ENCODE measurements at regions not wholly inside any gene's neighbourhood (a gene's known extent, or its start where the extent isn't known, plus 50 kb on each side); places are given as distances from the start of the nearest gene placed in this dataset.

DNA sequence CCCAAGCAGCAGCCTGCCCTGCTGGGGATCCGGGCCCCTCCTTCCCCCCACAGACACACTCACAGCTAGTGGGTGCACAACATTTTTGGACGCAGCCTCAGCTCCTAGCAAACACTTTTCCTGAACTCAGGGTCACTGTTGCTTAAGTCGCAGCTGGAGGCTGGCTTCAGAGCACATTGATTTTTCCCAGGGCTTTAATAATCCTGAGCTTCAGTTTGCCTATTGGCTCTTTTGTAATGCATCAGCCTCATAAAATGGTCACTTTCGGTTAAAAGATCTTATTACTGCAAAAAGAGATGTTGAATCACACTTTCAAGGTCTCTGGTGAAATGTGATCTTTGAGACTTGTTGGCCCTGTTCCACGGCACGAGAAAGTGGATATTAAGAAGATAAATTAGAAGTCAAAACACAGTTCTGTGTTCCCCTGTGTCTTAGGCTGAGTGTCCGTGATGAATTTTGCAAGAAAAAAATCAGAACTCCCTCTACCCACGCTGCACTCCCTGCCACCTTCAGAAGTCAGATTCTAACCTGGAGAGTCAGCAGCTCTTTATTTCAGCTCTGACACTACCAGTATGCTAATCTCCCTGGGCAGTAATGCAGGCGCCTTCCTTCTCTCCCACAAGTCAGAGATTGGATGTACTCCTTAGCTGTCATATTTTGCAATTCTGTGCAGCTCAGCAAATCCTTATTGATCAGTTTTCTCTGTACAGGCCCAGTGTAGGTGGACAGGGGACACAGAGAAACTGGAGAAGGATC, 158.2 kb upstream of the E2F8 start:
- no peaks in the 10 kb centered on the region for H3K27me3 Mint-ChIP-seq
- no peak overlapping the region for H3K4me3 Mint-ChIP-seq
- H3K4me1 Mint-ChIP-seq: no peaks in the 10 kb centered on the region
- ATAC-seq: no peak
- no peaks in the 10 kb centered on the region for H3K9me3 Mint-ChIP-seq
- no peak overlapping the region for H3K27ac Mint-ChIP-seq
- no peaks in the 10 kb centered on the region for H3K36me3 Mint-ChIP-seq

DNA sequence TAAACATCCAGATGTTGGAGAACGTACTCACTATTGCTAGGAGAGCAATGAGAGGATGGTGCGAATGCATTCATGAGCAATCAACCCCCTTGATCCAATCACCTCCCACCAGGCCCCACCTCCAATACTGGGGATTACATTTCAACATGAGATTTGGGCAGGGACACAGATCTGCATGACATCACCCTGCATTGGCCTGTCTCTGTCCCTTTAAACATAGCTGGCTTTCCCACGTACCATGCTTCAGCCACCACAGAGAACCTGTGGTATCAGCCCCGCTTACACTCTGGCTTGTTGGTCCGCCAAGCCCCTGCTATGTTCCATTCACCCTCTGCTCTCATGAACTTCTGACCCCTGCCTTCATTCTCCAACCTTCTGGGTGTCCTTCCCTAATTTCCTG, 157.5 kb upstream of the E2F8 start:
- Mint-ChIP-seq H3K27ac (no peak overlapping the region), H3K4me3 (no peak overlapping the region), H3K27me3 (no peaks in the 10 kb centered on the region), H3K9me3 (no peaks in the 10 kb centered on the region), H3K4me1 (no peaks in the 10 kb centered on the region), H3K36me3 (no peaks in the 10 kb centered on the region)
- no peak for ATAC-seq

DNA sequence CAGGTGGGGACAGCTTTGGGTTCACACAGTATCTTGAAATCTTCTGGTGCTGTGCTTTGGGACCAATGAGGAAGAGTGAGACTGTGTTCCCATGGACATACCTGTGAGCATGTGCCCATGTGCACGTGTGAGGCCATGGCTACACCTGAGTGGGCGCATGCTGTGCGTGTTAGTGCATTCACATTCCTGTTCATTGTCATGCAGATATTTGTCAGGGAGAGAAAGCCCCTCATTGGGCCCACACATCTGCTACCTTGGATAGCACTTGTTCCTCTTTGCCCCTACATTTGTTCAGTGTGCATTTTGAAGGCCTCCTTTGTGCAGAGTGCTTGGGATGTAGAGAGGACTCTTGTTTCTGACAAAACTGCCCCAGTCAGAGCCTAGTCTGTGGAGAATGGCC, 154.3 kb upstream of the E2F8 start:
- no peak for ATAC-seq
- peaks cover 7% of the 10 kb centered on the region for H3K9me3 Mint-ChIP-seq
- no peak overlapping the region for H3K27ac Mint-ChIP-seq
- H3K4me1 Mint-ChIP-seq: no peaks in the 10 kb centered on the region
- no peaks in the 10 kb centered on the region for H3K27me3 Mint-ChIP-seq
- H3K36me3 Mint-ChIP-seq: no peaks in the 10 kb centered on the region
- no peak overlapping the region for H3K4me3 Mint-ChIP-seq

DNA sequence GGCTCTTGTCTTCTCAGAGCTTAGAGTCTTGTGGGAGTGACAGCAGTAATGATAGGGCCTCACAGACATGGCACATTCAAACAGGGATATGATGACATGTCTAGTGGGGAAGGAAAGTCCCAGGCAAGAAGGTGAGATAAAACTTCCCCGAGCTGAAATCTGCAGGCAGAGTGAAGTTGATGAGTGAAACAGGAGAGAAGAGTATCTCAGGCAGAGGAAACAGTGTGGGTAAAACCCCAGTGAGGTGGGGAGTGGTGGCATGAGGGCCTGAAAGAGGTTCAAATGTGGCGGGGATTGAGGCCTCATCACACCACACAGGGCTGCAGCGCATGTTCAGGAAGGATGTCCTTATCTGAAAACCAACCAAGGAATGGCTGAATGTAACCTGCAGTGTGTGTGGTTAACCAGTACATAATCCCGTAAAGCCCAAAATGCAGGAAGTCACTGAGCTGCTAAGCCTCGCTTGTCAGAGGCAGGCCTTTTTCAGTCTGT, 153.8 kb upstream of the E2F8 start:
- no peaks in the 10 kb centered on the region for H3K4me1 Mint-ChIP-seq
- ATAC-seq: no peak
- no peak overlapping the region for H3K4me3 Mint-ChIP-seq
- H3K36me3 Mint-ChIP-seq: no peaks in the 10 kb centered on the region
- H3K27ac Mint-ChIP-seq: no peak overlapping the region
- no peaks in the 10 kb centered on the region for H3K27me3 Mint-ChIP-seq
- H3K9me3 Mint-ChIP-seq: peaks cover 7% of the 10 kb centered on the region

DNA sequence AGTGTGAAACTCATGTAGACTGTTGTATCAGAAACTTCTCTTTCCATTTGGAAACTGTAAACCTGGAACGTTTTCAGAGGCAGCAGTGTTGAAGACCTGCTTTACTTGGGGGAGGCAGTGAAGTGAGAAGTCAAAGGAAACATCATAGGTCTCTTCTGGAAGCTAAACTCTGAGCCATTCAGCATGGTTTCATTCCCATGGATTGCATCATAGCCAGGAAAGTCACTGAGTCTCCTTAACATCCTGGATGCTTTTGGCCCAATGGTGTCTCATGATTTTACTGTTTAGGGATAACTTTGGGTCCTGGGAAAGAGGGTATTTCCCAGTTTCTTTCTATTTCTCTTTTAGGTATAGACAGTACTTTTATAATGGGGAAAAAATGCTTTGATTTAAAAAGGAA, 153.2 kb upstream of the E2F8 start:
- Mint-ChIP-seq H3K27me3 (no peaks in the 10 kb centered on the region), H3K4me3 (no peak overlapping the region), H3K4me1 (no peaks in the 10 kb centered on the region), H3K36me3 (no peaks in the 10 kb centered on the region), H3K27ac (no peak overlapping the region), H3K9me3 (peaks cover 7% of the 10 kb centered on the region)
- no peak for ATAC-seq

DNA sequence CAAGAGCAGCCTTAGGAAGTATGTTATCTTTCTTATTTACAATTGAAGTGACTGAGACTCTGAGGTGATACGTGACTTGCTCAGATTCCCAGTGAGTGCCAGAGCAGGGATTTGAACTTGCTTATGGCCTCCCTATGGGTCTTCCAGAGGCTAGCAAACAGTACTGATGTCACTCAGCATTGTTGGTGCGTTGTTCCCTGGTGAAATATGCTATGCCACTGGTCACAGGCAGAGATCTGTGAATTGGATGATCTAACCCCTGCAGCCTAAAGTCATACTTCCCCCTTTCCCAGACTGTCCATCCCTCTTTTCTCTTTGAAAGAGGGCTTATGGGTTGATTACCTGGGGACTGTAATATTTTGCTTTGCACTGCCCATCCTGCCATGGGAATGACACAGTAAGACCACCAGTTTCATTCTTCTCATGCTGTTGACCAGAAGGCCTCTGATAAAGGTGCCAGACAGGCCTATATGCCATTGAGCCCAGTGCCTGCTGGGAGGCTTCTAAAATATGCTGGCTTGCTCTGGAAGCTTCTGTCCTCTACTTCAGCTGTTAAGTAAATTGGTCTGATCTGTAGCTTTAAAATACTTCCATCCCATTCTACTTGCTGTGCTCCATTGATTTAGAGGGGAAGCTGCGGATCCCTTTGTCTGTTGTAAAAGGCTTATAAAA, 152.2 kb upstream of the E2F8 start:
- Mint-ChIP-seq H3K4me3 (no peak overlapping the region), H3K4me1 (no peaks in the 10 kb centered on the region), H3K27ac (no peak overlapping the region), H3K9me3 (peaks cover 7% of the 10 kb centered on the region), H3K27me3 (no peaks in the 10 kb centered on the region), H3K36me3 (no peaks in the 10 kb centered on the region)
- no peak for ATAC-seq

DNA sequence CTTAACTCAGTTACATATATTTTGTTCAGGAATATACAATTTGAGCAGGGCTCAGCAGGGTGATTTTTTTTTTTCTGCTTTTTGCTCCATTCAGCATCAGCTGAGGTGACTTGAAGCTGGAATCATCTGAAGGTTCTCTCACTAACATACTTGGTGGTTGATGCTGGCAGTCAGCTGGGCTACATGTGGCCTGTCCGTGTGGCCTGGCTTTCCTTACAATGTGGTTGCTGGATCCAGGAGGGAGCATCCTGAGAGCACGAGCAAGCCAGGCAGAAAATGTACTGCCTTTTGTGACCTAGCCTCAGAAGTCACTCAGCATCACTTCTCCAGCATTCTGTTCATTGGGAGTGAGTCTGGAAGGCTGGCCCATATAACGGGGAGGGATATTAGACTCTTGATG, 151.6 kb upstream of the E2F8 start:
- no peaks in the 10 kb centered on the region for H3K36me3 Mint-ChIP-seq
- H3K4me3 Mint-ChIP-seq: no peak overlapping the region
- H3K27ac Mint-ChIP-seq: no peak overlapping the region
- no peaks in the 10 kb centered on the region for H3K27me3 Mint-ChIP-seq
- H3K9me3 Mint-ChIP-seq: peaks cover 7% of the 10 kb centered on the region
- no peak for ATAC-seq
- H3K4me1 Mint-ChIP-seq: no peaks in the 10 kb centered on the region

DNA sequence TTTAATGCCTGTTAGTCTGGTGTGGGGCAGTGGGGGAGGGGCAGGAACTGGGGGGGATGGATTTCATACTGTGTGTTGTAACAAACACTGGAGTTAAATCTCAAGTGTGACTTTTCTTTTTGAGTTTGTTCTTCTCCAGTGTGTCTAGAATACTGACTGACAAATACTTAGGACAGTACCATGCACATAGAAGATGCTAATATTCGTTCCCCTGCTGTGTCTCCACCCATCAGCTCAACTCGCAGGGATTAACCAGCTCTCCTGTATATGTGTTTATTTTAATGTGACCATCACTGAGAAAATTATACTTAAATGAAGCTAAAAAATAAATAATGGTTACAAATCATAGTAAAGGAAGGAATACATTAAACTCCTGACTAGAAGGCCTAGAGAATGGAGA, 150.9 kb upstream of the E2F8 start:
- Mint-ChIP-seq H3K36me3 (no peaks in the 10 kb centered on the region), H3K4me1 (no peaks in the 10 kb centered on the region), H3K27me3 (no peaks in the 10 kb centered on the region), H3K9me3 (peaks cover 7% of the 10 kb centered on the region), H3K4me3 (no peak overlapping the region), H3K27ac (no peak overlapping the region)
- ATAC-seq: no peak

DNA sequence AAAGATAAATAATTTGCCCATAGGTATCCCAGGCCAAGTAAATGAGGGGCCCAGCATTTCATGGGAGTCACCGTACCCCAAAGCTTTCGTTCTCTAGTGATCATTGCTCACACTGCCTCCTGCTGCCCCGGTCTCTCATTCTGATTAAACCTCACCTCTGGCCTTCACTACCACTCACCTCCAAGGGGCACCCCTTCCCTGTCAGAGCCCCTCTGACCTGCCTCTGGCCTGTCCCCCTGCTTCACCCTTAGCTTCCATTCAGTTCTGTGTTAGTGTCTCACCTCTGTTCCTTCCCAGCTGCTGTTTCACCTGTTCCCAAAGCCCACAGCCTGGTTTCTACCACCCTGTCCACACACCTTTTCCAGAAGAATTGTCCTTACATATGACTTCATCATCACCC, 150.3 kb upstream of the E2F8 start:
- H3K36me3 Mint-ChIP-seq: no peaks in the 10 kb centered on the region
- no peak overlapping the region for H3K27ac Mint-ChIP-seq
- peaks cover 7% of the 10 kb centered on the region for H3K9me3 Mint-ChIP-seq
- H3K4me1 Mint-ChIP-seq: no peaks in the 10 kb centered on the region
- peak; percentile 31 for ATAC-seq
- no peaks in the 10 kb centered on the region for H3K27me3 Mint-ChIP-seq
- no peak overlapping the region for H3K4me3 Mint-ChIP-seq

DNA sequence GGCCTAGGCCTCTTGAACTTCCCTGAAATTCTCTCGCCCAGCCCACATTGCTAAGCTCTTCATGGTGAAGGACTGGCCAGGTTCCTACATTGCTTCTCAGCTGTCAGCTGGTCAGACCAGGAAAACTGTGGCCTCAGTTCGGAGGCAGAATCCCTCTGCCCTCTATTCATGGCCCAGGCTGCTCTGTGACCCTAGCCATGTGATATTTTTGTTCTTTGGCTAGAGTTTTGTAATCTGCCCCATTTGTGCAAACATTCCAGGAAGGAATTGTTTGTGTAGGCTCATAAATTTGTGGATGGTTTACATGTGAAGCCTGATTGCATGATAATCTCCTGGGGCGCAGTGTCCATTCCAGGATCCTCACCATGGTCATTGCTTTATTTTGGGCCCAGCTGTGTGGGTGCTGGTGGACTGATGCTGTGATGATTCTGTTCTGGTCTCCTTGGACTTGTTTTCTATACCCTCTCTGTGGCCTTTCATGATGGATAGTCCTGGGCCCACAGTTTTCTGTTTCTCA, 149.1 kb upstream of the E2F8 start:
- Mint-ChIP-seq H3K27me3 (no peaks in the 10 kb centered on the region), H3K4me1 (no peaks in the 10 kb centered on the region), H3K27ac (no peak overlapping the region), H3K4me3 (no peak overlapping the region), H3K36me3 (no peaks in the 10 kb centered on the region), H3K9me3 (peaks cover 7% of the 10 kb centered on the region)
- no peak for ATAC-seq

DNA sequence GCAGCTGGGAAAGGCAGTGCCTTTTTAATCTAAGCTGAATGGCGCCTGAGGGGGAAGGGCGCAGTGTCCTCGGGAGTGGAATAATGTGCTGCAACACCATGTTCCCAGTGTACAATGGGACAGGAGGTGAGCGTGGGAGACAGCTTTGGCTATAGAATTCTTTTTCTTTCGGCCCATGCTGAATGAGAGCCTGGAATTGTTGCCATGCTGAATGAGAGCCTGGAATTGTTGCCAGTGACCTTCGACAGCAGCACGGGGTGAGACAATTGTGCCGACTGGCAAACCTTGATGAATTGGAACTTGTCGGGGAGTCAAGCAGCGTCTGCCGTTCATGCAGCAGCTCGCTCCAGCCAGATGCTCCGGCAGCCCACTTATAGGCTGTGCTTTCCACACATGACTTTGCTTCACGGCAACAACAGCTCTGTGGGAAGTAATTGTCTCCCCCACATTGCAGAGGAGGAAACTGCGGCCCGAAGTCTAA, 141.4 kb upstream of the E2F8 start:
- Mint-ChIP-seq H3K27ac (no peak overlapping the region), H3K4me3 (no peak overlapping the region), H3K27me3 (peaks cover 15% of the 10 kb centered on the region), H3K36me3 (no peaks in the 10 kb centered on the region), H3K9me3 (no peaks in the 10 kb centered on the region), H3K4me1 (no peaks in the 10 kb centered on the region)
- ATAC-seq: no peak

DNA sequence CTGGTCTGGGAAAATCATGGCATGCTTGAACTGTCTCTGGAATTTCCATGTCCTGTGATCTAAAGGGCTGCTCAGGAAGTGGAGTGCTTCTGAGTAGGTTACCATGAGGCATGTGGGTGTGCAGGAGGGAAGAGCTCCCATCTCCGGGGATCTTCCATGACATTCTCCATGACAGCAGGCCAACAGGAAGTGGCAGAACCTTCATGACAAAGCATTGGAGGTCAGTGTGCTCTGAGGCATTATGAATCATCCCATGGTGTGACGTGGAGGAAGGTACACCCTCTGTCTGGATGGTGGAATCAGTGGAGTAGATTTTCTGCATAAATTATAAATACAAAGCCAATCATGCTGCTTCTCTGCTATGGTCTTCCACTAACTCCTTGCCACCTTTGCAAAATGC, 139.6 kb upstream of the E2F8 start:
- Mint-ChIP-seq H3K4me3 (no peak overlapping the region), H3K27ac (no peak overlapping the region), H3K4me1 (no peaks in the 10 kb centered on the region), H3K36me3 (no peaks in the 10 kb centered on the region), H3K9me3 (no peaks in the 10 kb centered on the region), H3K27me3 (peaks cover 15% of the 10 kb centered on the region)
- ATAC-seq: no peak

DNA sequence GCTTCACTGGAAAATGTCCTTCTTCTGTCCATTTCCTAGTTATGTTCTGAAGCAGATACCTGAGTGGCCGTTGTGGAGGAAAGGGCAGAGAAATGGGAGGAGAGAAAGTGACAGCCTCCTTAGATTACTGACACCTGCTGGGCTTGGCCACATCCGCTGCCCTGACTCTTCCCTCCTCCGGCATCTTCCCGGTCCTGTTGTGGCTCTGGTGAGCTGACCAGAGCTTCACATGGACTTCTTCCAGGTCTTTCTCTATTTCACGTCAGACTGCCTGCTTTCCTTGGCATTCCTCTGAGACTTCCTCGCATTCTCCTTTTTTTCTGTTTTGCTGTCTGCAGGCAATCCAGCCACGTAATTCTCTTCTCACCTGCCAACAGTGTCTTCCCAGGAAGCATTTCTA, 138.7 kb upstream of the E2F8 start:
- H3K27me3 Mint-ChIP-seq: peaks cover 15% of the 10 kb centered on the region
- no peaks in the 10 kb centered on the region for H3K36me3 Mint-ChIP-seq
- ATAC-seq: no peak
- H3K9me3 Mint-ChIP-seq: no peaks in the 10 kb centered on the region
- H3K27ac Mint-ChIP-seq: no peak overlapping the region
- H3K4me1 Mint-ChIP-seq: no peaks in the 10 kb centered on the region
- H3K4me3 Mint-ChIP-seq: no peak overlapping the region

DNA sequence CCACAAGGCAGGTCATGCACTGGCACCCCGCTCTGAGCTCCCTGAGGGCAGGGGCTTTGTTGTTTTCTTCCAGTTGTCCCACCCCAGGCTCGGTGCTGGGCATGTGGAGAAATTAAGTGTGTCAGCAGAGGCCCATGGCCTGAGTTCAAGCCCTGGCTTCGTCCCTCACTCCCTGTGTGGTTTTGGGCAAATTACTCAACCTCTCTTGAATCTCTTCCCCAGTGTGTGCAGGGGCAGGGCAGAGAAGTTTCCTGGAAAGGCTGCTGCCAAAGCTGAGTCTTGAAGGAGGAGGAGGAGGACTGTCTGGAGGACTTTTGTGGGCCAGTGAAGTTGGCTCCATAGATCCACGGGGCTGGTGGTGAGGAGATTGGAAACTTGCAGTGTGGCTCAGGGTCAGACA, 138.1 kb upstream of the E2F8 start:
- H3K9me3 Mint-ChIP-seq: no peaks in the 10 kb centered on the region
- H3K27ac Mint-ChIP-seq: no peak overlapping the region
- peaks cover 15% of the 10 kb centered on the region for H3K27me3 Mint-ChIP-seq
- no peaks in the 10 kb centered on the region for H3K36me3 Mint-ChIP-seq
- no peaks in the 10 kb centered on the region for H3K4me1 Mint-ChIP-seq
- no peak for ATAC-seq
- no peak overlapping the region for H3K4me3 Mint-ChIP-seq

DNA sequence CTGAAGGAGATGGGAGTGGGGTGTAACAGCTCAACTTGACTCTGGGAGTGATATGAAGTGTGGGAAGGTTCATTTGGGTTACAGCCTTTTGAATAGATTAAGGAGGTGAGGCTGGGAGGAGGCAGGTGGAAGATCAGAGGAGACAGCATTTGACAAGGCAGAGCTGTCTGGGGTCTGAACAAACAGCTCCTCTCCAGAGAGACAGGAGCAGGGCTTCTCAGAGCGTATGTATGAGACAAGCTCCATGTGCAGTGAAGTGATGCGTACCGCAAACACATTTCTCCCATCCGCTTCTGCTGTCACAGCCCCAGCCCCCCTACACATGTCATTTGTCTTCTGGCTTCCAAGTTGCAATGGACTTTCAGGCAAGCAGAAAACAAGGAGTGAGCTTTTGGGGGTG, 137.1 kb upstream of the E2F8 start:
- no peaks in the 10 kb centered on the region for H3K4me1 Mint-ChIP-seq
- no peak overlapping the region for H3K27ac Mint-ChIP-seq
- H3K27me3 Mint-ChIP-seq: peaks cover 15% of the 10 kb centered on the region
- no peak for ATAC-seq
- no peaks in the 10 kb centered on the region for H3K36me3 Mint-ChIP-seq
- H3K4me3 Mint-ChIP-seq: no peak overlapping the region
- no peaks in the 10 kb centered on the region for H3K9me3 Mint-ChIP-seq

DNA sequence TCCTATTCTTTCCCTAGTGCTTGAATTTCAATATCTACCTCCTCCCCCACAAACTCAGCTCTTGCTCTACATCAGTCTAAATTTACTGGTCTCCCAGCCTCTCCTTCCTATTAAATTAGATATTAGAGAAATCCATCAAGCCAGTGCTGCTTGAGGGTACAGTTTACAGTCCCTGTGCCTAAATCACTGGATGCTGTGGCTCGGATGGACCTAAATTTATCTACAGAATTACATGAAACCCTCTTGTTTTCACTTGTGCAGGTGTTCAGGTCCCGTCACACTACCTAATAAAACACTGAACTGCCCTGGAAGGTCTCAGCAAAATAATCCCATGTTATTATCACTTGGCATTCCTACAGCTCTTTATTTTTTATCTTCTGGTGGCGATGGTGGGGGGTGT, 134.7 kb upstream of the E2F8 start:
- H3K27ac Mint-ChIP-seq: no peak overlapping the region
- no peak overlapping the region for H3K4me3 Mint-ChIP-seq
- no peaks in the 10 kb centered on the region for H3K36me3 Mint-ChIP-seq
- no peak for ATAC-seq
- no peaks in the 10 kb centered on the region for H3K27me3 Mint-ChIP-seq
- no peaks in the 10 kb centered on the region for H3K9me3 Mint-ChIP-seq
- H3K4me1 Mint-ChIP-seq: no peaks in the 10 kb centered on the region
